HG03575 (cell line): ENCODE measurements at regions not wholly inside any gene's neighbourhood (a gene's known extent, or its start where the extent isn't known, plus 50 kb on each side); places are given as distances from the start of the nearest gene placed in this dataset.
A peak's percentile ranks its signal among the peaks of the same experiment; 100 is the strongest.

Experiments
- ATAC-seq: cut with Tn5 transposase; IDR thresholded peaks from one replicate; pipeline ENCODE4 v1.9.1; 2021; ENCODE audit not compliant: unreplicated experiment, insufficient number of reproducible peaks, low FRiP score; ENCODE audit errors: extremely low read depth

DNA sequence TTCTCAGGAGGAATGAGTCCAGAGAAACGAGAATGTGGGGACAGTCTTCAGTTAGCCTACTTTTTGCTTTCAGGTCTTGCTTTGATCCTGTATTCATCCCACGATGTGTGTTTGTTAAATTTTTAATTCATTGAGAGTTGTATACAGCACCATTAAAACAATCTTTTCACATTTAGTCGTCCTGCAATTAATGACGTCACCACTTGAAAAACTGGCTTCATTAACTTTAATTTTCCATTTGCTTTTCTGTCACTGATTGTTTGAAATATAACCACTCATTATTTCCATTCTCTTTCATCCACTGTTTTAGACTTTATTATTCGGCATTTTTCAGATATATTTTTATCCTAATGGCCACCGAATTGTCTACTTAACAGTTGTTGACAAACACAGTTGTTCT is 146.9 kb downstream of the TFEC start:
- ATAC-seq, result no peak

GRCh38 chr7:115881476-115881875 is 149.1 kb downstream of the TFEC start:
- no peak for ATAC-seq

DNA sequence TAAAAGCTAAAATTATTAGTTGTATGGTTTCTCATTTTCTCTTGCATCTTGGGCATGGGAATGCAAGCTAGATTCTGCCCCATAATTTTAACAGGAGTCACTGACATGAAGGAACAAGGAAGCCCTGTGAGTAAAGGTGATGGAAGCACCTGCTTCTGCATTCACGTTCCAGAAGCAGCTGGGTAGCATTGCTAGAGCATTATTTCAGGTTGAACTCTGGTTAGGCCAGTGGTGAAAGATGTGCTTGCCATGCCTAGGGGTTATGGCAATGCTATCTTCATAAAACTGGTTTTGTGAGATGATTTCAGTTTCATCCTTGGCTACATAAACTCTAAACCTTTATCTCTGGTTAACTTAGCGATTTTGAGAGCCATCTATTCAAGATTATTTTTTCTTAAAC is 151.4 kb downstream of the TFEC start:
- no peak for ATAC-seq

DNA sequence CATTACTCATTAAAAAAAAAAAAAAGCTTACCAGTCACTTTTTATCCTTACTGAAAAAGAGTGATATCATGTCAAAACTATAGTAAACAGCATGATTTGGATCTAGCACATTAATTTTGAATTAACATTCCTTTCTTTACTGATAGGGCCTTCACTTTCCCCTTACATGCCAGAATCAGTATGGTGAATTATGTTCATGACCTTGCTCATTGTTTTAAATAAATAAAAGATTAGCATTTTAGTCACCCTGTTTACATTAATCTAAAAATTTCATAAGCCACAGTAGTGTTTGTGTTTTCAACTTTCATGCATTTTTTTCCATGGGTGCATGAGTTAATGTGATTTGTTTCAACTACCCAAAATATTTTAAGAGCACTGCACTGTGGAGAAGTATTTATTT is 160.8 kb downstream of the TFEC start:
- no peak for ATAC-seq

GRCh38 chr7:115869190-115869589 is 161.4 kb downstream of the TFEC start:
- no peak for ATAC-seq

- ATAC-seq, result no peak
Measured at GRCh38 chr7:115868369-115868768, 162.2 kb downstream of the TFEC start.

- ATAC-seq, result no peak
Measured at GRCh38 chr7:115864082-115864481, 166.5 kb downstream of the TFEC start.

DNA sequence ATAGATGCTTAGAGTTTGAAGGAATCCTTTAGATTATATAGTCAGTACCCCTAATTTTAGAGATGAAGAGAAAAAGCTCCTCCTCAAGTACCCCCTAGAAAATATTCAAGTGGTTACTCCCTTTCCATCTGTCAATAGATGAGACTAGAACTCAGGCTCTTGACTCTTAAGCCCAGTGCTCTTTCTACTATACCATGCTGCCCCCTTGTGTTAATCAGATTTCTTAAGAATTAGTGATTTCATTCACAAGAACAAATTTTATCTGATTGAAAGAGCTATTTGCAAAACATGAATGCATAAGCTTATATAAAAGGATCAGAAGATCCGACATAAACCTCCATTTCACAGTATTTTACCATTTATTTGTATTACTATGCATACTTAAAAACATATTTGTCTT is 179.3 kb downstream of the TFEC start:
- ATAC-seq, result no peak

DNA sequence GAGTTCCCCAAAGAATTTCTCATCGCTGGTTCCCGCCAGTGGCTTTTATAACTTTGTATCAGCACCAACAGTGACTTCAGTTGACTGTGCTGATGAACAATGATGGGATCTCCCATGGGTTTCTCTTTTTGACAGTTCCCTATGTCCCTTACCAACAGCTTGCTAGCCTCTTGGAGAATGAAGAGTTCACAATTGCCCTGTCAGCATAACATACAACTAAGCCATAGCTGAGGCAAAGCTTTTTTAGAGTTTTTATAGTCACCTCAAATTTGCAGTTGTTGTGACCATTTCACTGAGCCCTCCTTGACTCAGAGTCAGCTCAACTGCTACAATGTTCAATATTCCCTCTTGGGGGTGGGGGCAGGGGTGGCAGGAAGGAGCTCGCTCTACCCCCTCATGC is 179.8 kb downstream of the TFEC start:
- no peak for ATAC-seq

DNA sequence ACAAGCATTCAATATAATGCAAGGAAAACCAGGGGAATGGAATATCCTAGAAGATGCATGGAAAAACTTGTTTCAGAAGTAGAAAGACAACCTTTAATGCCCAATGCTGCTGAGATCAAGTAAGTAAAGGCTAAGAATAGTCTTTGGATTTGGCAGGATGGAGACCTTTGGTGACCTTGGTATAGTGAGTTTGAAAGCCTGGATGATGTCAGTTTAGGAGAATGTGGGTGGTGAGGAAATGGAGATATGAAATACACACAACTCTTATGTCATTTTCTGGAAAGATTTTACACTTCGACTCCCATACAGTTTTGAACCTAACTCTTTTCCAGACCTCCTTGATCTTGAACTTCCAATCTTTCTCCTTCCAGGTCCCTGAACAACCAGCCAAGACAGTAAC is 185.7 kb downstream of the TFEC start:
- no peak for ATAC-seq

- no peak for ATAC-seq
Measured at GRCh38 chr7:115840702-115841101, 189.9 kb downstream of the TFEC start.

- no peak for ATAC-seq
Measured at GRCh38 chr7:115838829-115839228, 191.7 kb downstream of the TFEC start.

- no peak for ATAC-seq
Measured at GRCh38 chr7:115831371-115831770, 199.2 kb downstream of the TFEC start.

GRCh38 chr7:115827305-115828045 is 203.1 kb downstream of the TFEC start:
- ATAC-seq, result peak; percentile 40

GRCh38 chr7:115825456-115826115 is 205.0 kb downstream of the TFEC start:
- ATAC-seq, result no peak

DNA sequence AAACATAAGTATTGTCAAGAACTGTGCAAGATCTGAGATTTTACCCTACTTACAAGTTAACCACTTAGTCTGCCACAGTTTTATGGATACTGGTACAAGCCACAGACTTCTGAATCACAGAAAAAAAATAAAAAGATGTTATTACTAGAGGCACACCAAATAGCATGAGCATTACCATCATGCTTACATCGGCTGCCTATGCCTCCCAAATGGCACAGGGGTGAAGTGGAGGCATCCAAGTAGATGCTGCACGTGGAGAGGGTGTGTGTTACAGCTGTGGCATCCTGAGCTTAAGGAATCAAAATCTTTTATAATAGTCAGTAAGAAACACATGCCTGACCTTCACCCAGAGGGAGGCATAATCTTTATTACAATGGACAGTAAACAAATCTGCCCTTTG is 207.8 kb downstream of the TFEC start:
- no peak for ATAC-seq

DNA sequence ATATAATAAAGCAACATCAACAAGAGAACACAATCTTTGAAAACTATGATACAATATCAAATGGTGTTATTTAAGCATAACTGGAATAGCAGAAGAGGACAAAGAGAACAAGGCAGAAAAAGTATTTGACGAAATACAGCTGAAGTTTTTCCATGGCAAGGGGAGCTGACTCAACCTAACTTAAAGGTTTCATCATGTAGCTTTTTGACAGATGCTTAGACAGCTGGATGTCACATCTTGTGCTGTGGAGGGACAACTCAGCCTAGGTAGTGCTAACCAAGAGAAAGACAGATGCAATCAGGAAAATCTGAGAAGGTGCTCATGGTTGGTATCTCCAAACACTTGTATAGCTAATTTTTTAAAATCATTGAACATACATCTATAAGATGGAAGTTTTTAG is 208.2 kb downstream of the TFEC start:
- ATAC-seq, result no peak

DNA sequence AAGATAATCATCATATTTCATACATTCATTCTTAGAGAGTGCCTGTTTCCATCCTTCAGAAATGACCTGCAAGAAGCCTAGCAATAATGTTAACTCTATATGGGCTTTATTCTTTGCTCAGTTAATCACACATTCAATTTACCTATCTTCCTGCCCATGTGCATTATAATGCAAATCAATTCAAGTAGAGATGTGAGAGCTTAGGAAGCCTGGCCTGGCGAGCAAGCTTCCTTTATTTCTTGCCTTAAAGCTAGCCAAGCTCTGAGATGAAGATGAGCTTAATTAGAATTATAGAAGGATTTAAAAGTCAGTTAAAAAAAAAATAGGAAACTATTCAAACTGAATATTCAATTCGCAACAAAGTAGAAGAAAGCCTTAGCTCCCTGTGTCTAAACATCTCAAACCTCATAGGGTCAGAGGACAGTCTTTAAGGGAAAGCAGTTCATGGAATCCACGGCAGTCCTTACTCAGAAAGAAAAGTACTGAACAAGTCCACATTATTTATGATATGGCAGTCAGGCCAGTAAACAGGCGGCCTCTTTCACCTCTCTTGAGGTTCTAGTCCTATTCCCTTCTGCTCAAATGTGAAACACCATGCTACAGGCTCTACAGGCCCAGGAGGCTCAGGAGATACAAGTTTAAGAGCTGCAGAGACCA is 214.1 kb downstream of the TFEC start:
- ATAC-seq, result no peak

GRCh38 chr7:115812794-115813193 is 217.8 kb downstream of the TFEC start:
- no peak for ATAC-seq

- no peak for ATAC-seq
Measured at GRCh38 chr7:115805458-115805857, 225.1 kb downstream of the TFEC start.
